VCaP (cell line): ENCODE measurements at regions not wholly inside any gene's neighbourhood (a gene's known extent, or its start where the extent isn't known, plus 50 kb on each side); places are given as distances from the start of the nearest gene placed in this dataset.
"Not testable (repeated sequence)": the region's sequence is repeated elsewhere in the genome, so short reads cannot be mapped to it uniquely, and the experiment has no call there.

Source experiments
- H3K27ac ChIP-seq: fragments of 450-650 bp; 2 replicates; pipeline ENCODE4 v1.5.1; 2017
- CTCF ChIP-seq: fragments of 450-650 bp; conservative IDR thresholded peaks from 2 replicates; pipeline ENCODE4 v1.5.1; 2017; ENCODE audit warnings: mild to moderate bottlenecking, moderate library complexity

- no peak for TF ChIP-seq CTCF
Measured at GRCh38 chr1:220967911-220968310, 88.7 kb downstream of the HLX start.

GRCh38 chr1:220969281-220969680 is 90.0 kb downstream of the HLX start:
- H3K27ac ChIP-seq = not testable (repeated sequence)

More at GRCh38 chr1:220967911-220968310, 88.7 kb downstream of the HLX start:
- no peak overlapping the region for H3K27ac ChIP-seq

GRCh38 chr1:220970311-220970710 is 91.1 kb downstream of the HLX start:
- no peak for TF ChIP-seq CTCF
- H3K27ac ChIP-seq = no peak overlapping the region

- no peak overlapping the region for H3K27ac ChIP-seq
Measured at GRCh38 chr1:220971221-220971620, 92.0 kb downstream of the HLX start.

GRCh38 chr1:220974431-220974830 is 95.2 kb downstream of the HLX start:
- TF ChIP-seq CTCF = no peak
- H3K27ac ChIP-seq = no peak overlapping the region

More at GRCh38 chr1:220971221-220971620, 92.0 kb downstream of the HLX start:
- no peak for TF ChIP-seq CTCF

GRCh38 chr1:220976390-220976789 is 97.1 kb downstream of the HLX start:
- no peak for TF ChIP-seq CTCF
- no peak overlapping the region for H3K27ac ChIP-seq

GRCh38 chr1:220979371-220979770 is 100.1 kb downstream of the HLX start:
- TF ChIP-seq CTCF = no peak
- H3K27ac ChIP-seq = no peak overlapping the region

- no peak for TF ChIP-seq CTCF
- no peak overlapping the region for H3K27ac ChIP-seq
Measured at GRCh38 chr1:220982686-220983085, 103.4 kb downstream of the HLX start.
